RPMI7951 (cell line): ENCODE measurements at regions not wholly inside any gene's neighbourhood (a gene's known extent, or its start where the extent isn't known, plus 50 kb on each side); places are given as distances from the start of the nearest gene placed in this dataset.
"Not testable (repeated sequence)": the region's sequence is repeated elsewhere in the genome, so short reads cannot be mapped to it uniquely, and the experiment has no call there.

Source experiments
- DNase-seq: peaks from one replicate; pipeline ENCODE4 v3.0.0-alpha.2; 2012; ENCODE audit warnings: low read depth

DNA sequence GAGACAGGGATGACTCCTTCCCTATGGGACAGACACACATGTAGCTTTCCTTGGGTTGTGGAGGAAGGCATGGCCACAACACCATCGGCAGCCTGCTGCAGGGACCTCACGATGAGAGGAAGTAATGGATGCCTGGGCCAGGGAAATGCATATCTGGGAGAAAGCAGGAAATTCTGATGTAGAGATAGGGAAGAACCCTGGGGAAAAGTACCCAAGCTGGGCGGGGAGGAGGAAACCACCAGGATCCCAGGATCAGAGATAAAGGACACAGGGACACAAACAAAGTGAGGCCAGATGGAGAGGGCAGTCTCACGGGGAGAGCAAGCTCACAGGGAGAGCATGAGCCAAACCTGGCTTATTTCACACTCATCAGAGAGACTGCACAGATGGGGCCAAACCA is 294.7 kb upstream of the TEKT4 start:
- DNase-seq = peak; percentile 43

GRCh38 chr2:94577160-94577559 is 294.1 kb upstream of the TEKT4 start:
- DNase-seq = peak; percentile 46

GRCh38 chr2:94579221-94579620 is 292.0 kb upstream of the TEKT4 start:
- DNase-seq = not testable (repeated sequence)

DNA sequence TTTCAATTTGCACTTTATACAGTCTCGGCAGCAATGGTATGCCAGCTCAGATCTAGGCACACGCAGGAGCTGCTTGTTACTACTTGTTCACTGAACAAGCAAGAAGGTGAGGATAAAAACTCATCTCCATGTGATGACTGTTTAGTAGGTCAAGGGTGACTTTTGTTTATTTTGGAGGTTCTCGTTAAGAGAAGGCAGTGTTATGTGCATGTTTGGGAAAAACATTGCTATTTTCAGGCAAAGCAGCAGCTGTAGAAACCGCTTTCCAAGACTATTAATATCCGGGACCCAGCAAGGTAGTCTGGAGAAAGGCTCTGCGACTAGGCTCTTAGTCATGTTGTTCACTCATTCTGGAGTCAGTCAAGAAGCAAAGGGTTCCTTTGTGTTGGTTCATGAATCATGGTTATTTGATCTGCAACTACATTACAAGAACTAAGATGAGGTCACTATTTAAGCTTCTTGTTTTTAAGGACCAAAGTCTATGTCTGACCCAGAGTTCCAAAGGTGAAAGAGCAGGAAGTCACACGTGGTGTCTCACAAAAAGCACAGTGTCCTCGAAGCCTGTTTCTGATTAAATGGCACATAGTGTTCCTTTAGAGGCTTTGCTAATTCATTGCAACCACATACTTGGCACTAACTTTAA is 288.0 kb upstream of the TEKT4 start:
- DNase-seq = peak; percentile 71

GRCh38 chr2:94584569-94584968 is 286.7 kb upstream of the TEKT4 start:
- DNase-seq = peak; percentile 49

DNA sequence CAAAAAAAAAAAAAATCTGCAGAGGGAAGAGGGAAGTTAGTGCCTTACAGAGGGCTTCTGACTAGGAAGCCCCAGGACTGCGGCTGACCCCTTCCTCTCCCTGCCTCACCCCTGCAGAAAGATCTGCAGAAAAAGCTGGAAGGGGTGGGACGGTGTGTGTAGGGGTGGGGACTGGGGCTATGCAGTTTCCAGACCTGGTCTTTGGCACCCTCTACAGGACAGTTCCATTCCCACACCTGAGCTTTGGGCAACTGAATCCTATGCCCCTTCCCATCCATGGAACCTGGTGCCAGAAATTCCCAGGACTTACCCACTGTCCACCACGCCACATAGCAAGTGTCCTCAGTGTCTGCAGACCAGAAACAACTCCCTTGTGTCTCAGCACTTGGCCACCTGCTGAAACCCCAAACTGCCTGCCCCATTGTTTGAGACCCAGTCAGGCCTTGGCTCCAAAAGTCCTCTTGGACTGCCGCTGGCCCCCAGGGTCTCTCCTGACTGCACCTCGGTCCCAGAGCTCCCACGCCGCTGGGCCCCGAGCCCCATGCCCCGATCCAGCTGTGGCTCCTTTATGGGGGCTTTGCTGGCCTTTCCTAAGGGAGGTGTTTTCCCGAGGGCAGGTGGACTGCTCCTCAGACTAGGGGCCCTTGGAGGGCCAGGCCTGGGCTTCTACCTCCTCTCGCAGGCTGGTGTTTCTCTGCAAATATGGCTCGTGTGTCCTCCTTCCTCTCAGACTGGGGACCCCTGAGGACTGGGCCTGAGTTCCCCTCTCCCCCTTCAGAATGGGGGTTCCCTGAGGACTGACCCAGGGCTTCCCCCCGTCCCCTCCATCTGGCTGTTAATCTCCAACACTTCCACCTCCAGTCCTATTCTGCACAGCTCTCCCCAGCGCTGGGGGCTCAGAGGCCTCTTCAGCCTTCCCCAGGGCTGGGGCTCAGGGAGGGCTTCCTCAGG is 284.9 kb upstream of the TEKT4 start:
- DNase-seq = peak; percentile 42

DNA sequence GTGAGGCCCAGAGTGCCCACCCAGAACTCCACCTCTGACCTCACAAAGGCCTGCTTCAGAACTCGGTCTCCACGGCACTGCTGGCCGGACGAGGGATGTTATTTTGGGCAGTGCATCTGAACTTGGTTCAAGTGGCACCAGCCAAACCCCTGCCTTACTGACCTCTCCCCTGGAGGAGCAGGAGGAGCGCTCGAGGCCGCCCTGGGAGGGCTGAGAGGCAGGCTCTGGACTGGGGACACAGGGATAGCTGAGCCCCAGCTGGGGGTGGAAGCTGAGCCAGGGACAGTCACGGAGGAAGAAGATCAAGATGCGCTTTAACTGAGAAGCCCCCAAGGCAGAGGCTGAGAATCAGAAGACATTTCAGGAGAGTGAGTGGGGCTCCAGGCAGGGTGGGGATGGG is 284.2 kb upstream of the TEKT4 start:
- DNase-seq = not testable (repeated sequence)

DNA sequence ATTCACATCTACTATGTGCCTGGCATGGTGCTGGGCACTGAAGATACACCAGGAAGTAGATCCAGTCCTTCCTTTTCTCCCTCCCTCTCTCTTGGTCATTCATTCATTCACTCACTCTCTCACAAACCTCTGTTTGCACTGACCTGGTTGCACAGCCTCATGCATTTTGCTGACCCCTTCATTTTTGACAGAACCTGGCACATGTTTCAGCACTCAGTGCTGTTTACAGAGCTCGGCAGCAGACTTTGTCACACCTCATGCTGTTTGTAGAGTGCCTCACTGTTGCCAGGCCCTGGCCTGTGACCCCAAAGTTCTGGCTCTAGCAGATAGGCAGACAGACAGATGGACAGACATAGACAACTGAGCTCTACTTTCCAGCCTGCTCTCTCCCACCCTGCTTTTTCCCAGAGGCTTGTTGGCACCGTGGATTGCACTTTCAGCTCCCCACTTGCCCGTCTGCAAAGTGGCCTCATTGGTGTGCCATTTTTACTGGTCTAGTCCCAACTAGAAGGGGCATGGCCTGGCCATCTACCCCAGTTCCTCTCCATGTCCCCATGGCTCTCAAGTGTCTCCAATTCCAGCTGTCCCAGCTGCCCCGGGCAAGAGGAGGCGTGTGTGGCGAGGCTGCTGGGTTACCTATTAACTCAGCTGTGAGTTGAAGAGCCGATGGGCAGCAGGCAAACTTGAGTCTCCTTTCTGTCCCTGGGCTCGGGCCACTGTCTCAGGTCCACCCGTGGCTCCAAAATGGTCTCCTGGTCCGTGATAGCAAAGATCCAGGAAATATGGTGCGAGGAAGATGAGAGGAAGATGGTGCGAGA is 277.0 kb upstream of the TEKT4 start:
- DNase-seq = not testable (repeated sequence)

GRCh38 chr2:94595956-94596355 is 275.3 kb upstream of the TEKT4 start:
- DNase-seq = not testable (repeated sequence)

- peak; percentile 17 for DNase-seq
Measured at GRCh38 chr2:94598075-94598713, 273.0 kb upstream of the TEKT4 start.

- not testable (repeated sequence) for DNase-seq
Measured at GRCh38 chr2:94600929-94601328, 270.3 kb upstream of the TEKT4 start.

GRCh38 chr2:94602466-94602865 is 268.8 kb upstream of the TEKT4 start:
- no peak for DNase-seq

DNA sequence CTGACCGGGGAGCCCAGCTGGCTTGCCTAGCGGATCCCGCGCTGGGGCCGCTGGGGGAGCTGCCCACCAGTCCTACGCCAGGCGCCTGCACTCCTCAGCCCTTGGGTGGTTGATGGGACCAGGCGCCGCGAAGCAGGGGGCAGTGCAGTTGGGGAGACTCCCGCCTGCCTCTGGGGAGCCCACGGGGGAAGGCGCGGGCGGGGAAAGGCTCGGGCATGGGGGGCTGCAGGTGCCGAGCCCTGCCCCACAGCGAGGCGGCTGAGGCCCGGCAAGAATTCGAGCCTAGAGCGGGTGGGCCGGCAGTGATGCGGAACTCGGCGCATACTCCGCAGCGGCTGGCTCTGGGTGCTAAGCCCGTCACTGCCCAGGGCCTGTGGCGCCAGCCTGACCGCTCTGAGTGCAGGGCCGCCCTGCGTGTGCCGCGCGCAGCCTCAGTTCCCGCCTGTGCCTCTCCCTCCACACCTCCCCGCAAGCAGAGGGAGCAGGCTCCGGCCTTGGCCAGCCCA is 249.1 kb upstream of the TEKT4 start:
- DNase-seq = no peak

DNA sequence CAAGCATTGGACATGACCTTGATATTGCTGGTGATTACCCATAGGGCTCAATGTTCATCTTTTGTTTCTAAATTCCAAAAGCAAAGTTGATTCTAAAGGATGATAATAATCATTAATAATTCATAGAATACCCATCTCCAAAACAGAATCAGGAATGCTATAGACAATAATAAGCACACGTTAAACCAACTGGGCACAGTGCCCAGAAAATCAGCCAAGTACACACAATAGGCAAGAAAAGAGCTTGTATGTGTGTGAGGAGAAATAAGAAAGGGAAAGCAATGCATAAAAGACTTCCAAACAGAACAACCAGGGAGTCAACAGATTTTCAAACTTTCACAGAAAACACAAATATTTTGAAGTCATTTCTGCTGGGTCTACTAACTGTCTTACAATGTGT is 242.3 kb upstream of the TEKT4 start:
- DNase-seq = not testable (repeated sequence)

GRCh38 chr2:94641397-94641796 is 229.8 kb upstream of the TEKT4 start:
- not testable (repeated sequence) for DNase-seq

DNA sequence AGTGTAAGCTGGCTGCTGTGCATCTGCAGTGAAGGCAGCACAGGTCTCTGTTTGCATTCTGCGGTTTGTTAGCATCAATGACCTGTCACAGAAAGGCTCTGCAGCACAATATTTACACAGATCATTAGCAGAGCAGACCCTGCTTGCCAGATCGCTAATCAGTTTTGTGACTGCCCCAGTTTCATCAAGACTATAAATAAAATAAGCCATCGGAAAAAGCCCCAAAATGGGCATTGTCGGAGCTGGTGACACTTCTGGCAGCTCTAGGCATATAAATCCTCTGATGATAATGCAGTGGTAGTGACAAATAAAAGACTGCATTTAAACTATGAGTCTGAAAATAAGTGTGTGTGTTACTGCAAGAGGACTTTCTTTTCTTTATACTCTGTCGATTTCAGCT is 219.1 kb upstream of the TEKT4 start:
- DNase-seq = not testable (repeated sequence)

DNA sequence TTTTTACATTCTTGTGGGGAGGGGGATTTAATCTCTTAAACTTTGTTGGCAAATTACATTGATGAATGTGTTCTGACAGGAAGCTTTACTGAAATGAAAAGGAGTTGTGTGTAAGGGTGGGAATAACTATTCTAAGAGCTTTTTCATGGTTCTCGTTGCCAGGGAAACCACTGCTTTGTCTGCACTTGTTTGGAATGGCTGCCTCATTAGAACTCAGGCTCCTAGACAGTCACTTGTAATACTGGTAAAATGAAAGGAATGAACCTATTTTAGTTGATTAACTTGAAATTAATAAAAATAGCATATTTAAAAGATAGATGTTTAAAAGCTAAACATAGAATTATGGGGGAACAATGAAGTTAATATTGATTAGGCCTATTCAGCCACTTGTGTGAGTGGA is 201.4 kb upstream of the TEKT4 start:
- DNase-seq = not testable (repeated sequence)

DNA sequence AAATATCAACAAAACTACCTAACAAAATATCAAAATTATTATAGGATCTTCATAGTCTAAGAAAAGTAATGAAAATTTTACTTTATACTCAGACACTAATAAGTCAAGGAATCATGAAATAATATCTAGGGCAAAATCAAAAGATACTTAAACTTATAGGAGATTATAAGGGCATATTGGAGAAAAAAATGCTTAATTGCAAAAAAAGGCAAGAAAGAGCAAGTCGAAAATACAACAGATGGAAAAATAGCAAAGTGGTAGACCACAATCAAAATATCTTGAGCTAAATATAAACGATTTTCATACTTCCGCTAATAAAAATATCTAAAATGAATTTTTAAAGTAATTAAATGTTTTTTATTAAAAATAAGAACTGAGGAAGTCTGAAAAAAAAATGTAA is 177.0 kb upstream of the TEKT4 start:
- DNase-seq = not testable (repeated sequence)

GRCh38 chr2:94708982-94709381 is 162.2 kb upstream of the TEKT4 start:
- DNase-seq = not testable (repeated sequence)

GRCh38 chr2:94725543-94725942 is 145.7 kb upstream of the TEKT4 start:
- DNase-seq = no peak

DNA sequence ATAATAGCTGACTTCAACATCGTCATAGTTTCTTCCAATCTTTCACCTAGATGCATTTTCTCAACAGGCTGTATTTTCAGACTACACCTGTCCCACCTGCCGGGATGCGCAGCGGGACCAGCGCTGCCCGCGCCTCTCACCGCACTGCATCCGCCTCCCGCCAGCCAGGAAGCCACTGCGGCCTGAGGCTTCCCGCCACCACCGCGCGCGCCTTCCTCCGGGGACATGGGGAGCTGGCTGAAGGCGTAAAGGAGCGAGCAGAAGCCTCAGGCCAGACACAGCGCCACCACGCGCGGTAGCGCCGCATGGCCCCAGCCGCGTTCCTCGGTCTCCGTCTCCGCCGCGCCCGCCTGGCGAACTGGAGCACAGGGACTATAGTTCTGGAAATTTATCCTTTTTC is 135.7 kb upstream of the TEKT4 start:
- DNase-seq = not testable (repeated sequence)
